CD4-positive, alpha-beta memory T cell (primary cell): ENCODE measurements at regions not wholly inside any gene's neighbourhood (a gene's known extent, or its start where the extent isn't known, plus 50 kb on each side); places are given as distances from the start of the nearest gene placed in this dataset.
"Not testable (repeated sequence)": the region's sequence is repeated elsewhere in the genome, so short reads cannot be mapped to it uniquely, and the experiment has no call there.

Source experiments
- CTCF ChIA-PET: fragments of 350-600 bp; sonication (Branson Sonifier 250); formaldehyde crosslinking; loops from one replicate; lab custom pipeline; 2021; ENCODE audit warnings: inconsistent platforms; ENCODE audit not compliant: partially characterized antibody; lab: Charles Lee
- POLR2A ChIA-PET: fragments of 350-600 bp; sonication (Branson Sonifier 250); formaldehyde crosslinking; loops from one replicate; lab custom pipeline; 2021; ENCODE audit not compliant: partially characterized antibody; lab: Charles Lee
- DNase-seq, 5 donors: peaks; one replicate each; pipeline versions ENCODE4 v3.0.0 to v3.0.0-alpha.2; 2020 to 2022; ENCODE audit warnings: mixed read lengths in 1 of 5
- H3K27ac ChIP-seq: one replicate; pipeline ENCODE4 v1.7.0; 2013; ENCODE audit warnings: low read depth, low read length
- H3K27me3 ChIP-seq: 2 replicates; pipeline ENCODE4 v1.7.0; 2013; ENCODE audit warnings: mild to moderate bottlenecking, low read length, moderate library complexity; ENCODE audit not compliant: insufficient read depth
- H3K36me3 ChIP-seq: 2 replicates; pipeline ENCODE4 v1.7.0; 2013; ENCODE audit warnings: mild to moderate bottlenecking, low read length, moderate library complexity; ENCODE audit not compliant: insufficient read depth
- H3K4me1 ChIP-seq: 2 replicates; pipeline ENCODE4 v1.7.0; 2013; ENCODE audit warnings: mild to moderate bottlenecking, low read length, moderate library complexity; ENCODE audit not compliant: insufficient read depth
- H3K4me3 ChIP-seq, 2 donors: one replicate each; pipeline ENCODE4 v1.7.0; 2013; ENCODE audit warnings: low read length in 2 of 2, mild to moderate bottlenecking in 1 of 2
- H3K9me3 ChIP-seq, 2 donors: one replicate each; pipeline ENCODE4 v1.7.0; 2013; ENCODE audit warnings: low read length in 2 of 2, control low read depth in 1 of 2; ENCODE audit not compliant: control insufficient read depth in 1 of 2
- H3K27ac Mint-ChIP-seq, 7 donors: one replicate each; pipeline ENCODE4 v1.8.0; 2020 to 2021; ENCODE audit warnings: mixed read lengths in 7 of 7, mild to moderate bottlenecking in 6 of 7, inconsistent platforms in 3 of 7, moderate library complexity in 3 of 7
- H3K27me3 Mint-ChIP-seq, 2 donors: one replicate each; pipeline ENCODE4 v1.8.0; 2020 to 2021; ENCODE audit warnings: mixed read lengths in 2 of 2
- H3K36me3 Mint-ChIP-seq, 2 donors: one replicate each; pipeline ENCODE4 v1.8.0; 2020 to 2021; ENCODE audit warnings: mixed read lengths in 2 of 2, inconsistent platforms in 1 of 2, mild to moderate bottlenecking in 1 of 2
- H3K4me1 Mint-ChIP-seq, 4 donors: one replicate each; pipeline ENCODE4 v1.8.0; 2020 to 2021; ENCODE audit warnings: mixed read lengths in 4 of 4, mild to moderate bottlenecking in 1 of 4
- H3K4me3 Mint-ChIP-seq, 8 donors: one replicate each; pipeline ENCODE4 v1.8.0; 2020 to 2021; ENCODE audit warnings: mixed read lengths in 8 of 8, mild to moderate bottlenecking in 7 of 8, moderate library complexity in 6 of 8, inconsistent platforms in 3 of 8
- H3K9me3 Mint-ChIP-seq, 8 donors: one replicate each; pipeline ENCODE4 v1.8.0; 2020 to 2021; ENCODE audit warnings: mixed read lengths in 8 of 8, mild to moderate bottlenecking in 5 of 8, inconsistent platforms in 3 of 8, moderate library complexity in 1 of 8
- intact Hi-C: fragments of 100-400 bp; cut with micrococcal nuclease; formaldehyde crosslinking; loops from one replicate; pipeline ENCODE4 v1.15.1; 2023

- not testable (repeated sequence) for H3K4me3 Mint-ChIP-seq, H3K27ac ChIP-seq
Observed at GRCh38 chr2:186960241-186960640, 111.3 kb upstream of the ZSWIM2 start.

GRCh38 chr2:186959486-186959885 lies 110.5 kb upstream of the ZSWIM2 start:
- no peaks in the 10 kb centered on the region for H3K4me1 Mint-ChIP-seq
- H3K9me3 ChIP-seq = no peaks in the 10 kb centered on the region
- DNase-seq = no peak
- H3K4me3 ChIP-seq = no peak overlapping the region
- H3K27ac Mint-ChIP-seq = no peak overlapping the region
- peaks cover 0 to 3% (median under 1%) of the 10 kb centered on the region in 8 donors for H3K9me3 Mint-ChIP-seq
- no peak overlapping the region for H3K27ac ChIP-seq
- H3K27me3 Mint-ChIP-seq = no peaks in the 10 kb centered on the region
- no peaks in the 10 kb centered on the region for H3K4me1 ChIP-seq
- intact Hi-C loops = no loop called here
- POLR2A ChIA-PET = no interaction called here
- no peaks in the 10 kb centered on the region for H3K27me3 ChIP-seq
- H3K36me3 ChIP-seq = no peaks in the 10 kb centered on the region
- no peak overlapping the region for H3K4me3 Mint-ChIP-seq
- no peaks in the 10 kb centered on the region for H3K36me3 Mint-ChIP-seq
- CTCF ChIA-PET = no interaction called here

More at GRCh38 chr2:186960241-186960640, 111.3 kb upstream of the ZSWIM2 start:
- H3K27ac Mint-ChIP-seq, DNase-seq, CTCF ChIA-PET, H3K36me3 ChIP-seq, H3K9me3 Mint-ChIP-seq, H3K27me3 ChIP-seq, H3K4me1 Mint-ChIP-seq, H3K36me3 Mint-ChIP-seq, intact Hi-C loops, H3K9me3 ChIP-seq, POLR2A ChIA-PET, H3K4me1 ChIP-seq, H3K4me3 ChIP-seq, H3K27me3 Mint-ChIP-seq: not testable (repeated sequence)

DNA sequence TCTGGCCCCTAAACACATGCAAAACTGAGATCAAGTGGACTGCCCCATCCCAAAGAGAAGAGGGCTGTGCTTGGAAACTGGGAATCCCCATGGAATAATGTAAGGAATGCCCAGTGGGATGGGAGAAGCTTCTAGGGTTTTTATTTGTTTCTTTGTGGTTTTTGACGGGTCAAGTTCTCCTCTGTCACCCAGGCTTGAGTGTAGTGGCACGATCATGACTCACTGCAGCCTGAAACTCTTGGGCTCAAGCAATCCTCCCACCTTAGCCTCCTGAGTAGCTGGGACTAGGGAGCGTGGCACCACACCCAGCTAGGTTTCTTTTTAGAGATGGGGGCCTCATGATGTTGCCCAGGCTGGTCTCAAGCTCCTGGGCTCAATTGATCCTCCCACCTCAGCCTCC lies 101.7 kb upstream of the ZSWIM2 start:
- H3K9me3 ChIP-seq = no peaks in the 10 kb centered on the region
- no peaks in the 10 kb centered on the region for H3K27me3 ChIP-seq
- no peak overlapping the region for H3K27ac Mint-ChIP-seq
- intact Hi-C loops = no loop called here
- no peaks in the 10 kb centered on the region for H3K36me3 ChIP-seq
- no peaks in the 10 kb centered on the region for H3K36me3 Mint-ChIP-seq
- CTCF ChIA-PET = no interaction called here
- H3K4me1 ChIP-seq = peaks cover 6% of the 10 kb centered on the region
- no peak for DNase-seq
- H3K4me3 Mint-ChIP-seq = peak overlapping the region in 1 of 8 donors; percentile 75
- H3K9me3 Mint-ChIP-seq = peaks cover 0 to 4% (median 0%) of the 10 kb centered on the region in 8 donors
- no peak overlapping the region for H3K27ac ChIP-seq
- POLR2A ChIA-PET = no interaction called here
- peaks cover 0 to 13% (median 7%) of the 10 kb centered on the region in 4 donors for H3K4me1 Mint-ChIP-seq
- no peak overlapping the region for H3K4me3 ChIP-seq
- peaks cover 0 to 1% of the 10 kb centered on the region in 2 donors for H3K27me3 Mint-ChIP-seq

- POLR2A ChIA-PET = no interaction called here
Observed at GRCh38 chr2:186949726-186950256, 100.8 kb upstream of the ZSWIM2 start.

DNA sequence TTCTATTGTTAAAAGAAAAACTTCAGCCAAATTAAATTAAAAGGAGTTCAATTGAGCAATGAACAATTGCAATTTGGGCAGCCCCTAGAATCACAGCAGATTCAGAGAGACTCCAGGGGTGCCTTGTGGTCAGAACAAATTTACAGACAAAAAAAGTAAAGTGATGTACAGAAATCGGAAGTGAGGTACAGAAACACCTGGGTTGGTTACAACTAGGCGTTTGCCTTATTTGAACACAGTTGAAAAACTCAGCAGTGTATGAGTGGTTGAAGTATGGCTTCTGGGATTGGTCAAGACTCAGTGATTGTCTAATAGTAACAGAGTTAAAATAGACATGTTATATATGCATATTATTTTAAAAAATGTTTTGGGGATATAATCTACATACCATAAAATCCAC lies 98.5 kb upstream of the ZSWIM2 start:
- Mint-ChIP-seq H3K27ac (no peak overlapping the region), H3K4me1 (peaks cover 0 to 13% (median 7%) of the 10 kb centered on the region in 4 donors), H3K36me3 (no peaks in the 10 kb centered on the region), H3K27me3 (peaks cover 0 to 1% of the 10 kb centered on the region in 2 donors), H3K4me3 (no peak overlapping the region), H3K9me3 (peaks cover 0 to 4% (median 0%) of the 10 kb centered on the region in 8 donors)
- H3K27me3 ChIP-seq = no peaks in the 10 kb centered on the region
- intact Hi-C loops = no loop called here
- H3K4me3 ChIP-seq = no peak overlapping the region
- POLR2A ChIA-PET = no interaction called here
- H3K36me3 ChIP-seq = no peaks in the 10 kb centered on the region
- no peak overlapping the region for H3K27ac ChIP-seq
- H3K9me3 ChIP-seq = no peaks in the 10 kb centered on the region
- peaks cover 6% of the 10 kb centered on the region for H3K4me1 ChIP-seq
- CTCF ChIA-PET = no interaction called here
- no peak for DNase-seq

More at GRCh38 chr2:186949726-186950256, 100.8 kb upstream of the ZSWIM2 start:
- Mint-ChIP-seq H3K4me3 (no peak overlapping the region), H3K27me3 (peaks cover 0 to 1% of the 10 kb centered on the region in 2 donors), H3K27ac (no peak overlapping the region), H3K36me3 (no peaks in the 10 kb centered on the region), H3K9me3 (peaks cover 0 to 4% (median 0%) of the 10 kb centered on the region in 8 donors), H3K4me1 (peaks cover 0 to 13% (median 7%) of the 10 kb centered on the region in 4 donors)
- Histone ChIP-seq H3K27ac (no peak overlapping the region), H3K27me3 (no peaks in the 10 kb centered on the region), H3K4me1 (peaks cover 6% of the 10 kb centered on the region), H3K36me3 (no peaks in the 10 kb centered on the region), H3K4me3 (no peak overlapping the region), H3K9me3 (no peaks in the 10 kb centered on the region)
- CTCF ChIA-PET = no interaction called here
- no peak for DNase-seq
- intact Hi-C loops = no loop called here

DNA sequence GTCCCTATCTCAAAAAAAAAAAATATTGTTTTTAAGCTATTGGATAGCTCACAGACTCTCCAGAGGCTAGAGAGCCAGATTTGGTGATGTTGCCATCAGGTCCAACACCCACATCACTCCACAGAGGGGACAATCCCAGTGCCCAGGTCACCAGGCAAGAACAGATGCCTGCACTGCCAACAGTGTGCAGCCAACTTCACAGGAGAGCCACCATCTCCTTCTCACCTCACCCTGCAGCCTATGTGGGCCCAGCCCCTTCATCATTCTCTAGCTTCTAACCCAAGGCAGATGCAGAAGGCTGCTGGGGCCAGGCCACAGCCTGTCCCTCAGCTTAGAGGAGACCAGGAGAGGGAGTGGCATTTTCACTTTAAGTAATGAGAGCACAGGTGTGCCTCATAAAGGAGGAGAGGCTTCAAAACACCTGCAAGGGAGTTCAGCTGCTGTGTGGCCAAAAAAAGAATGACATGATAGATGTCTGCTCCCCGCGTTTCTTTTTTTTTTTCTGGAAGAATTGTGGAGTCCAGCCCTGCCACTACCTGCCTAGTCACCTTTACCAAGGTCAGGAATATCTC lies 98.0 kb upstream of the ZSWIM2 start:
- Histone ChIP-seq H3K27me3 (no peaks in the 10 kb centered on the region), H3K27ac (no peak overlapping the region), H3K4me1 (peaks cover 2% of the 10 kb centered on the region), H3K36me3 (no peaks in the 10 kb centered on the region), H3K4me3 (no peak overlapping the region), H3K9me3 (no peaks in the 10 kb centered on the region)
- ChIA-PET POLR2A (no interaction called here), CTCF (no interaction called here)
- Mint-ChIP-seq H3K4me3 (no peak overlapping the region), H3K27me3 (peaks cover 0 to 1% of the 10 kb centered on the region in 2 donors), H3K9me3 (peaks cover 0 to 2% (median 0%) of the 10 kb centered on the region in 8 donors), H3K4me1 (peaks cover 0 to 10% (median 7%) of the 10 kb centered on the region in 4 donors), H3K36me3 (no peaks in the 10 kb centered on the region), H3K27ac (no peak overlapping the region)
- intact Hi-C loops = no loop called here
- no peak for DNase-seq

- intact Hi-C loops = no loop called here
- Histone ChIP-seq H3K4me1 (no peaks in the 10 kb centered on the region), H3K36me3 (no peaks in the 10 kb centered on the region), H3K27me3 (no peaks in the 10 kb centered on the region), H3K27ac (no peak overlapping the region), H3K4me3 (no peak overlapping the region), H3K9me3 (no peaks in the 10 kb centered on the region)
- no peaks in the 10 kb centered on the region for H3K36me3 Mint-ChIP-seq
- peaks cover 0 to 1% of the 10 kb centered on the region in 2 donors for H3K27me3 Mint-ChIP-seq
- no peaks in the 10 kb centered on the region for H3K4me1 Mint-ChIP-seq
- H3K9me3 Mint-ChIP-seq = peaks cover 0 to 2% (median 0%) of the 10 kb centered on the region in 8 donors
- ChIA-PET CTCF (no interaction called here), POLR2A (no interaction called here)
- DNase-seq = no peak
- no peak overlapping the region for H3K4me3 Mint-ChIP-seq
- no peak overlapping the region for H3K27ac Mint-ChIP-seq
Observed at GRCh38 chr2:186941853-186942252, 92.9 kb upstream of the ZSWIM2 start.
